Neural cell (in vitro differentiated cells): ENCODE measurements at regions not wholly inside any gene's neighbourhood (a gene's known extent, or its start where the extent isn't known, plus 50 kb on each side); places are given as distances from the start of the nearest gene placed in this dataset.

Source experiments
- H2AFZ ChIP-seq: fragments of 200-600, 300-800 bp; sonication (generic), shearing (Covaris generic); 2 replicates; pipeline ENCODE4 v1.6.0; 2014; ENCODE audit warnings: low read depth, mild to moderate bottlenecking, antibody characterized with exemption, low read length, moderate library complexity
- H3F3A ChIP-seq: fragments of 200-600 bp; shearing (Covaris generic); 2 replicates; pipeline ENCODE4 v1.6.1; 2016; ENCODE audit warnings: mild to moderate bottlenecking, moderate library complexity, mixed read lengths, antibody characterized with exemption, low read length; ENCODE audit not compliant: insufficient read depth, poor library complexity, severe bottlenecking
- H3K27ac ChIP-seq: fragments of 200-600, 300-800 bp; sonication (generic), shearing (Covaris generic); 2 replicates; pipeline ENCODE4 v1.5.1; 2014; ENCODE audit warnings: mild to moderate bottlenecking, low read length, moderate library complexity
- H3K27me3 ChIP-seq: fragments of 300-800, 200-600 bp; sonication (generic), shearing (Covaris generic); 2 replicates; pipeline ENCODE4 v1.6.0; 2014; ENCODE audit warnings: mild to moderate bottlenecking, low read depth, low read length, moderate library complexity; ENCODE audit not compliant: insufficient read depth
- H3K36me3 ChIP-seq: fragments of 300-800, 200-600 bp; sonication (generic), shearing (Covaris generic); 2 replicates; pipeline ENCODE4 v1.5.1; 2014; ENCODE audit warnings: mild to moderate bottlenecking, antibody characterized with exemption, low read length, moderate library complexity; ENCODE audit not compliant: insufficient read depth
- H3K4me2 ChIP-seq: fragments of 300-800, 200-600 bp; sonication (generic), shearing (Covaris generic); 2 replicates; pipeline ENCODE4 v1.6.0; 2014; ENCODE audit warnings: mild to moderate bottlenecking, low read length
- H3K4me3 ChIP-seq: fragments of 300-800, 200-600 bp; sonication (generic), shearing (Covaris generic); 2 replicates; pipeline ENCODE4 v1.5.1; 2014; ENCODE audit warnings: mild to moderate bottlenecking, low read length, moderate library complexity
- H3K79me2 ChIP-seq: fragments of 200-600 bp; shearing (Covaris generic); replicated peaks from 2 replicates; pipeline ENCODE4 v1.6.0; 2014; ENCODE audit warnings: mild to moderate bottlenecking, low read length, moderate library complexity; ENCODE audit not compliant: insufficient read depth
- H3K9ac ChIP-seq: fragments of 300-800, 200-600 bp; sonication (generic), shearing (Covaris generic); 2 replicates; pipeline ENCODE4 v1.6.1; 2016; ENCODE audit warnings: mild to moderate bottlenecking, low read length, mixed read lengths
- H3K9me2 ChIP-seq: fragments of 200-600 bp; shearing (Covaris generic); 2 replicates; pipeline ENCODE4 v1.6.1; 2016; ENCODE audit warnings: mild to moderate bottlenecking, low read length, mixed read lengths; ENCODE audit not compliant: insufficient read depth
- H3K9me3 ChIP-seq: fragments of 200-600, 300-800 bp; sonication (generic), shearing (Covaris generic); 2 replicates; pipeline ENCODE4 v1.6.1; 2016; ENCODE audit warnings: mild to moderate bottlenecking, mixed run types, low read length, moderate library complexity, mixed read lengths
- H4K20me1 ChIP-seq: fragments of 200-600 bp; shearing (Covaris generic); 2 replicates; pipeline ENCODE4 v1.6.1; 2016; ENCODE audit warnings: mild to moderate bottlenecking, mixed run types; ENCODE audit not compliant: insufficient read depth
- CTCF ChIP-seq: fragments of 450-650 bp; IDR thresholded peaks from 2 replicates; pipeline ENCODE4 v1.5.1; 2014; ENCODE audit warnings: antibody characterized with exemption, mild to moderate bottlenecking, moderate library complexity; ENCODE audit not compliant: poor library complexity, severe bottlenecking
- EP300 ChIP-seq: fragments of 450-650 bp; conservative IDR thresholded peaks from 2 replicates; pipeline ENCODE4 v1.6.1; 2014; ENCODE audit warnings: antibody characterized with exemption, mild to moderate bottlenecking, moderate library complexity; ENCODE audit not compliant: poor library complexity, severe bottlenecking
- EZH2 ChIP-seq: fragments of 200-600, 300-800 bp; shearing (Covaris generic), sonication (generic); IDR thresholded peaks from 2 replicates; pipeline ENCODE4 v1.6.1; 2014; ENCODE audit warnings: antibody characterized with exemption, low read length, borderline replicate concordance, mild to moderate bottlenecking; ENCODE audit not compliant: insufficient read depth, poor library complexity, severe bottlenecking
- MXI1 ChIP-seq: fragments of 450-650 bp; conservative IDR thresholded peaks from 2 replicates; pipeline ENCODE4 v1.6.1; 2014; ENCODE audit warnings: antibody characterized with exemption, mild to moderate bottlenecking; ENCODE audit not compliant: poor library complexity, severe bottlenecking
- POLR2AphosphoS5 ChIP-seq: IDR thresholded peaks from 2 replicates; pipeline ENCODE4 v1.6.1; 2012
- RAD21 ChIP-seq: fragments of 450-650 bp; conservative IDR thresholded peaks from 2 replicates; pipeline ENCODE4 v1.6.1; 2014; ENCODE audit warnings: antibody characterized with exemption, mild to moderate bottlenecking, moderate library complexity
- REST ChIP-seq: IDR thresholded peaks from 2 replicates; pipeline ENCODE4 v1.6.1; 2012; ENCODE audit warnings: borderline replicate concordance
- SMC3 ChIP-seq: fragments of 450-650 bp; conservative IDR thresholded peaks from 2 replicates; pipeline ENCODE4 v1.6.1; 2014; ENCODE audit warnings: antibody characterized with exemption, mild to moderate bottlenecking, moderate library complexity; ENCODE audit not compliant: poor library complexity
- TAF1 ChIP-seq: IDR thresholded peaks from 2 replicates; pipeline ENCODE4 v1.6.1; 2012; ENCODE audit warnings: low read depth

- no peak for TF ChIP-seq CTCF
- no peak for TF ChIP-seq TAF1
- TF ChIP-seq MXI1 = no peak
- TF ChIP-seq SMC3 = no peak
- no peak for TF ChIP-seq EP300
- TF ChIP-seq EZH2 = no peak
- TF ChIP-seq REST = no peak
- no peak for TF ChIP-seq POLR2AphosphoS5
- TF ChIP-seq RAD21 = no peak
- H3K27ac ChIP-seq = no peak overlapping the region
- no peak overlapping the region for H2AFZ ChIP-seq
- H3F3A ChIP-seq = no peaks in the 10 kb centered on the region
- H3K4me3 ChIP-seq = no peak overlapping the region
- H3K9me2 ChIP-seq = no peaks in the 10 kb centered on the region
- no peak overlapping the region for H3K4me2 ChIP-seq
- no peaks in the 10 kb centered on the region for H3K79me2 ChIP-seq
- no peaks in the 10 kb centered on the region for H4K20me1 ChIP-seq
- H3K9me3 ChIP-seq = no peaks in the 10 kb centered on the region
- no peak overlapping the region for H3K9ac ChIP-seq
- H3K36me3 ChIP-seq = no peaks in the 10 kb centered on the region
- no peaks in the 10 kb centered on the region for H3K27me3 ChIP-seq
Measured at GRCh38 chr18:47469576-47469975, 218.1 kb upstream of the SKOR2 start.

GRCh38 chr18:47461977-47462376, 210.5 kb upstream of the SKOR2 start:
- no peaks in the 10 kb centered on the region for H3F3A ChIP-seq
- TF ChIP-seq EZH2 = no peak
- TF ChIP-seq SMC3 = no peak
- TF ChIP-seq REST = no peak
- TF ChIP-seq CTCF = no peak
- TF ChIP-seq POLR2AphosphoS5 = no peak
- no peak for TF ChIP-seq RAD21
- no peak for TF ChIP-seq TAF1
- TF ChIP-seq MXI1 = no peak
- no peak for TF ChIP-seq EP300
- H3K27ac ChIP-seq = no peak overlapping the region
- H3K4me3 ChIP-seq = no peak overlapping the region
- no peaks in the 10 kb centered on the region for H3K9me2 ChIP-seq
- H2AFZ ChIP-seq = no peak overlapping the region
- no peak overlapping the region for H3K9ac ChIP-seq
- no peak overlapping the region for H3K4me2 ChIP-seq
- H4K20me1 ChIP-seq = no peaks in the 10 kb centered on the region
- H3K9me3 ChIP-seq = no peaks in the 10 kb centered on the region
- H3K36me3 ChIP-seq = no peaks in the 10 kb centered on the region
- no peaks in the 10 kb centered on the region for H3K27me3 ChIP-seq
- H3K79me2 ChIP-seq = no peaks in the 10 kb centered on the region
